Naive thymus-derived CD8-positive, alpha-beta T cell (primary cell): ENCODE measurements at regions not wholly inside any gene's neighbourhood (a gene's known extent, or its start where the extent isn't known, plus 50 kb on each side); places are given as distances from the start of the nearest gene placed in this dataset.

Source experiments
- ATAC-seq, 2 donors: fragments of 150-1000 bp; cut with Tn5 transposase in 1 of 2; sonication (Bioruptor Pico), chemical (Tn5 transposase) in 1 of 2; 1 replicate in 1 of 2; 2 replicates in 1 of 2; pipeline ENCODE4 v1.10.0; 2021; ENCODE audit warnings: mild to moderate bottlenecking in 2 of 2, moderate library complexity in 2 of 2
- POLR2A ChIA-PET: fragments of 350-600 bp; sonication (Branson Sonifier 250); formaldehyde crosslinking; loops from one replicate; lab custom pipeline; 2021; ENCODE audit warnings: antibody characterized with exemption; lab: Charles Lee
- DNase-seq, 10 donors: peaks; one replicate each; pipeline versions ENCODE4 v3.0.0 to v3.0.0-alpha.2; 2020 to 2022
- H3K27ac Mint-ChIP-seq, 10 donors: one replicate each; pipeline ENCODE4 v1.8.0; 2020 to 2022; ENCODE audit warnings: mild to moderate bottlenecking in 10 of 10, mixed read lengths in 10 of 10, moderate library complexity in 4 of 10, inconsistent platforms in 1 of 10
- H3K27me3 Mint-ChIP-seq, 5 donors: one replicate each; pipeline ENCODE4 v1.8.0; 2021 to 2022; ENCODE audit warnings: mixed read lengths in 5 of 5
- H3K36me3 Mint-ChIP-seq, 3 donors: one replicate each; pipeline ENCODE4 v1.8.0; 2020 to 2022; ENCODE audit warnings: mixed read lengths in 3 of 3, mild to moderate bottlenecking in 2 of 3, inconsistent platforms in 1 of 3
- H3K4me1 Mint-ChIP-seq, 4 donors: one replicate each; pipeline ENCODE4 v1.8.0; 2021 to 2022; ENCODE audit warnings: mixed read lengths in 4 of 4
- H3K4me3 Mint-ChIP-seq, 10 donors: one replicate each; pipeline ENCODE4 v1.8.0; 2020 to 2022; ENCODE audit warnings: mild to moderate bottlenecking in 10 of 10, mixed read lengths in 10 of 10, moderate library complexity in 6 of 10, inconsistent platforms in 1 of 10
- H3K9me3 Mint-ChIP-seq, 9 donors: one replicate each; pipeline ENCODE4 v1.8.0; 2020 to 2022; ENCODE audit warnings: mixed read lengths in 9 of 9, mild to moderate bottlenecking in 3 of 9, inconsistent platforms in 1 of 9, moderate library complexity in 1 of 9

- H3K27me3 Mint-ChIP-seq: peaks cover 12 to 26% (median 15%) of the 10 kb centered on the region in 5 donors
- peaks cover 0 to 11% (median 1%) of the 10 kb centered on the region in 9 donors for H3K9me3 Mint-ChIP-seq
- no peaks in the 10 kb centered on the region for H3K4me1 Mint-ChIP-seq
- H3K4me3 Mint-ChIP-seq: no peak overlapping the region
- H3K27ac Mint-ChIP-seq: no peak overlapping the region
- POLR2A ChIA-PET: no interaction called here
- DNase-seq: no peak
- ATAC-seq: no peak
- no peaks in the 10 kb centered on the region for H3K36me3 Mint-ChIP-seq
Observed at GRCh38 chr1:113185463-113186104, 112.6 kb downstream of the LRIG2 start.

DNA sequence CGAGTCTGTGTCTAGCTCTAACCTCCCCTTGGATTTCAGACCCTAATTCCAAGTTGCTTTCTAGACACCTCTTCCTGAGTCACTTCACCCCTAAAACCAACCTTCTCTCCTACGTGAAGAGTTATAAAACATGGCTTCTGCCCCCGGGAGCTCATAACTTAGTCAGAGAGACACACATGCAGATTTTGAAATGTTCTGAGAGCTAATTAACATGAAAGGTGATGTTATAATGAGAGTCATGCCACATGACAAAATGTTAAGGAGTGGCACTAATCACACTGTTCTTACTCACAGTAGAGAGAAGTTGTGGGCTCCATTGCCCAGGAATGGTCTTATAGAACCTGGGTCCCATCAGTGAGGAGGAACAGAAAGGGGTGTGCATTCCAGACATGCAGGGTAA lies 117.1 kb downstream of the LRIG2 start:
- POLR2A ChIA-PET: no interaction called here
- peaks cover 0 to 8% (median 2%) of the 10 kb centered on the region in 3 donors for H3K36me3 Mint-ChIP-seq
- no peak for DNase-seq
- H3K4me1 Mint-ChIP-seq: no peaks in the 10 kb centered on the region
- peaks cover 0 to 21% (median 7%) of the 10 kb centered on the region in 9 donors for H3K9me3 Mint-ChIP-seq
- no peak for ATAC-seq
- no peak overlapping the region for H3K4me3 Mint-ChIP-seq
- H3K27me3 Mint-ChIP-seq: peaks cover 14 to 46% (median 21%) of the 10 kb centered on the region in 5 donors
- H3K27ac Mint-ChIP-seq: no peak overlapping the region

DNA sequence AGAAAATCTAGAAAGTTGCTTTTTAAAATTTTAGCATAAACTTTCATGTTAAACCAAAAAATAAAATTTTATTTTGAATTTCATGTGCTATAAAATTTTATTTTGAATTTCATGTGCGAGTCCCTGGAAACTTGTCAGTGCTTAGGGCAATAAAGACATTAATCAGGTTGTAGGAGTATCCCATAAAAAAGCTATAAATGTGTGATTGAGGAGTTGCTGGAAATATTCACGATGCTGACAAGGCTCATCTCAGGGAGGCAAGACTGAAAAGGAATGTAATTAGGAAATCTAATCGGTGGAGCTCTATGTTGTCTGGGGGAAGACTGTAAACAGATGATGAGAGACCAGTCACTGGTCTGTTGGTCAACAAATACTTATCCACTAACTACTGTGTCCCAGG lies 117.9 kb downstream of the LRIG2 start:
- Mint-ChIP-seq H3K36me3 (peaks cover 0 to 8% (median 2%) of the 10 kb centered on the region in 3 donors), H3K4me3 (no peak overlapping the region), H3K27ac (no peak overlapping the region), H3K4me1 (no peaks in the 10 kb centered on the region), H3K27me3 (peaks cover 14 to 46% (median 22%) of the 10 kb centered on the region in 5 donors), H3K9me3 (peaks cover 0 to 20% (median 7%) of the 10 kb centered on the region in 9 donors)
- DNase-seq: no peak
- POLR2A ChIA-PET: no interaction called here
- no peak for ATAC-seq

GRCh38 chr1:113191579-113192076 lies 118.6 kb downstream of the LRIG2 start:
- POLR2A ChIA-PET: no interaction called here
- Mint-ChIP-seq H3K27ac (no peak overlapping the region), H3K27me3 (peaks cover 14 to 46% (median 24%) of the 10 kb centered on the region in 5 donors), H3K36me3 (peaks cover 0 to 8% (median 2%) of the 10 kb centered on the region in 3 donors), H3K4me3 (no peak overlapping the region), H3K4me1 (no peaks in the 10 kb centered on the region), H3K9me3 (peaks cover 0 to 14% (median 7%) of the 10 kb centered on the region in 9 donors)
- ATAC-seq: no peak
- DNase-seq: no peak

- Mint-ChIP-seq H3K27ac (no peak overlapping the region), H3K4me3 (no peak overlapping the region), H3K4me1 (no peaks in the 10 kb centered on the region), H3K27me3 (peaks cover 14 to 46% (median 24%) of the 10 kb centered on the region in 5 donors), H3K36me3 (peaks cover 0 to 8% (median 2%) of the 10 kb centered on the region in 3 donors), H3K9me3 (peaks cover 0 to 13% (median 7%) of the 10 kb centered on the region in 9 donors)
- POLR2A ChIA-PET: no interaction called here
- DNase-seq (no peak), ATAC-seq (no peak)
Observed at GRCh38 chr1:113192242-113192641, 119.2 kb downstream of the LRIG2 start.

DNA sequence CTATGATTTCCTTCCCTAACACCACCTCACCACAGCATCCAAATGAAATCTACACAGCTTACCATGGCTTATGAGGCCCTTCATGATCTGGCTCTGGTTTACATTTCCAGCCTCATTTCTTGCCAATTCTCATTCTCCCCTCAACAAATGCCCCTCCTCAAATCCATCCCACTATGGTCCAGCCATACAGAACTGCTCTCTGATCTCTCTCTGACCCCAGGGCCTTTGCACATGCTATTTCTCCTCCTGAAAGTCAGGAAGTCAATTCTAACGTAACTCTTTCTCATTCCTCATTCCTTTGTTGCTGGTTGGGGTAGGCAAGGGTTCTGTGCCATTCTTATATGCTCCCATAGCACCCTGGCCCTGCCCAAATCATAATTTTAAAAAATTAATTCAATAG lies 120.0 kb downstream of the LRIG2 start:
- POLR2A ChIA-PET: no interaction called here
- Mint-ChIP-seq H3K4me1 (no peaks in the 10 kb centered on the region), H3K27me3 (peaks cover 14 to 46% (median 24%) of the 10 kb centered on the region in 5 donors), H3K27ac (no peak overlapping the region), H3K36me3 (peaks cover 0 to 8% (median 2%) of the 10 kb centered on the region in 3 donors), H3K9me3 (peaks cover 0 to 13% (median 7%) of the 10 kb centered on the region in 9 donors), H3K4me3 (no peak overlapping the region)
- no peak for ATAC-seq
- DNase-seq: no peak

DNA sequence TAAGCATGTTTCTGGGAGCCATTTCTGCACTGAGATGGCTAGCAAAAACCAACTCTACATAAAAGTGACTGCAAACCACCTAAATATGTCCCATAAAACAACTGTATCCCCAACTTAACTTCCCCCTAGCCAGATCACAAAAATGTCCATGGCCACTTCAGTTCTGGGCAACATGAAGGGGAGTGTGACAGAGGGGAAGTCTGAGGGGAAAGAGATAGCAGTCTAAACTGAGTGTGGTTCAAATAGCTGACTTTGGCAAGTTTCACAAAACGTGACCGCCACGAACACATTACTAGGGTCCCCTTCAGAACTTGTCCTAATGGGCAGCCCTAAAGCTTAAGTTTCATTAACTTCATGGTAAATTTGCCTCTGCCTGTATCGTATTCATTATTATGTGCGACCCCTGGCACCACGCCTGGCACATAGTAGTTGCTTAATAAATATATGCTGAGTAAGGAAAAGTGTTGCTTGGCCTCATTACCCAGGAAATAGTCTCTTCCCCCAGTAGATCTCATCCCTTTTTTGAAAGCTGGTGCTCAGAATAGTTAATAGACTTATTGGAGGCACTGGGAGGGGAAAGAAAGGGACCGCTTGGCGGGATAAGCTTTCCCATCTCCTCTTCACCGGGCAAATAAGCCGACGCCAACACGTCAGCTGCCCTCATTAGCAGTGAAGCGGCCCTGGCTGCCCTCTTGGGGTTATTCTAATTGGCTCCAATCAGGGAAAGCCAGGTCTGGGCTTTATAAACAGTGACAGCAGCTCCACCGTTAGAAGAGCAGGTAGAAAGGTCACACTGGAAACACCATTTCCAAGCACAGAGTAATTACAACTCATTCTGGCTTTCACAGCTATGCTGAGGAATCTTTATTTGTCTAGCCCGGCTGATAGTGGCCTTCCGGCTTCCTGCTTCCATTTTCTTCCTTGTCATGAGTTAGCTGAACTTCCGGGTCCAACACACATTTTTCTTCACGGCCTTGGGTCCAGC lies 122.1 kb downstream of the LRIG2 start:
- H3K27me3 Mint-ChIP-seq: peaks cover 8 to 36% (median 15%) of the 10 kb centered on the region in 5 donors
- H3K36me3 Mint-ChIP-seq: peaks cover 0 to 8% (median 2%) of the 10 kb centered on the region in 3 donors
- H3K4me3 Mint-ChIP-seq: no peak overlapping the region

GRCh38 chr1:113197719-113198330 lies 124.8 kb downstream of the LRIG2 start:
- no peak for ATAC-seq
- POLR2A ChIA-PET: no interaction called here
- peaks cover 0 to 7% (median 2%) of the 10 kb centered on the region in 3 donors for H3K36me3 Mint-ChIP-seq
- H3K4me1 Mint-ChIP-seq: no peaks in the 10 kb centered on the region
- H3K27ac Mint-ChIP-seq: no peak overlapping the region
- H3K9me3 Mint-ChIP-seq: peaks cover 0 to 10% (median 6%) of the 10 kb centered on the region in 9 donors
- H3K27me3 Mint-ChIP-seq: peaks cover 2 to 9% (median 5%) of the 10 kb centered on the region in 5 donors
- no peak for DNase-seq
- H3K4me3 Mint-ChIP-seq: no peak overlapping the region

More for the DNA sequence above, 122.1 kb downstream of the LRIG2 start:
- Mint-ChIP-seq H3K4me1 (no peaks in the 10 kb centered on the region), H3K27ac (no peak overlapping the region), H3K9me3 (peaks cover 0 to 13% (median 7%) of the 10 kb centered on the region in 9 donors)
- no peak for DNase-seq
- POLR2A ChIA-PET: no interaction called here
- ATAC-seq: no peak

GRCh38 chr1:113198806-113199205 lies 125.8 kb downstream of the LRIG2 start:
- Mint-ChIP-seq H3K4me1 (no peaks in the 10 kb centered on the region), H3K36me3 (no peaks in the 10 kb centered on the region), H3K27me3 (peaks cover 0 to 6% (median 3%) of the 10 kb centered on the region in 5 donors), H3K9me3 (no peaks in the 10 kb centered on the region), H3K27ac (no peak overlapping the region), H3K4me3 (no peak overlapping the region)
- DNase-seq: no peak
- POLR2A ChIA-PET: no interaction called here
- ATAC-seq: no peak

- ATAC-seq: no peak
- H3K4me1 Mint-ChIP-seq: no peaks in the 10 kb centered on the region
- H3K36me3 Mint-ChIP-seq: no peaks in the 10 kb centered on the region
- no peak for DNase-seq
- no peak overlapping the region for H3K4me3 Mint-ChIP-seq
- POLR2A ChIA-PET: no interaction called here
- no peak overlapping the region for H3K27ac Mint-ChIP-seq
- H3K27me3 Mint-ChIP-seq: peaks cover 3 to 13% (median 6%) of the 10 kb centered on the region in 5 donors
- H3K9me3 Mint-ChIP-seq: peaks cover 0 to 1% (median 0%) of the 10 kb centered on the region in 9 donors
Observed at GRCh38 chr1:113199760-113200455, 126.9 kb downstream of the LRIG2 start.

GRCh38 chr1:113201560-113201959 lies 128.6 kb downstream of the LRIG2 start:
- DNase-seq: no peak
- Mint-ChIP-seq H3K27ac (no peak overlapping the region), H3K4me1 (no peaks in the 10 kb centered on the region), H3K9me3 (peaks cover 0 to 1% (median 0%) of the 10 kb centered on the region in 9 donors), H3K27me3 (peaks cover 3 to 14% (median 5%) of the 10 kb centered on the region in 5 donors), H3K36me3 (no peaks in the 10 kb centered on the region), H3K4me3 (no peak overlapping the region)
- POLR2A ChIA-PET: no interaction called here
- no peak for ATAC-seq
